GM19025 (cell line): ENCODE measurements at regions not wholly inside any gene's neighbourhood (a gene's known extent, or its start where the extent isn't known, plus 50 kb on each side); places are given as distances from the start of the nearest gene placed in this dataset.

ENCODE experiments used
- ATAC-seq: cut with Tn5 transposase; IDR thresholded peaks from one replicate; pipeline ENCODE4 v1.9.1; 2021; ENCODE audit warnings: mild to moderate bottlenecking, low read depth, moderate library complexity; ENCODE audit not compliant: unreplicated experiment

DNA sequence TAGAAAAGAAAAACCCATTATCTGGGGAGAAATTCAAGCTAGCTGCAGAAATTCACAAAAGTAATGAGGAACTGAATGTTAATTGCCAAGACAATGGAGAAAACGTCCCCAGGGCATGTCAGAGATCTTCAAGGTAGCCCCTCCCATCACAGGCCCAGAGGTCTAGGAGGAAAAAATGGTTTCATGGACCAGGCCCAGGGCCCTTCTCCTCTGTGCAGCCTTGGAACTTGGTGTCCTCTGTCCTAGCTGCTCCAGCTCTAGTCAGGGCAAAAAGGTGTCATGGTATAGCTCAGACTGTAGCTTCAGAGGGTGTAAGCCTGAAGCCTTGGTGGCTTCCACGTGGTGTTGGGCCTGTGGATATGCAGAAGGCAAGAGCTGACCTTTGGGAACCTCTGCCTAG lies 411.8 kb downstream of the ADRA2A start:
- no peak for ATAC-seq

- ATAC-seq = no peak
These were observed 414.3 kb downstream of the ADRA2A start for GRCh38 chr10:111491154-111491553.

- ATAC-seq = no peak
These were observed 416.3 kb downstream of the ADRA2A start for GRCh38 chr10:111493024-111493625.

DNA sequence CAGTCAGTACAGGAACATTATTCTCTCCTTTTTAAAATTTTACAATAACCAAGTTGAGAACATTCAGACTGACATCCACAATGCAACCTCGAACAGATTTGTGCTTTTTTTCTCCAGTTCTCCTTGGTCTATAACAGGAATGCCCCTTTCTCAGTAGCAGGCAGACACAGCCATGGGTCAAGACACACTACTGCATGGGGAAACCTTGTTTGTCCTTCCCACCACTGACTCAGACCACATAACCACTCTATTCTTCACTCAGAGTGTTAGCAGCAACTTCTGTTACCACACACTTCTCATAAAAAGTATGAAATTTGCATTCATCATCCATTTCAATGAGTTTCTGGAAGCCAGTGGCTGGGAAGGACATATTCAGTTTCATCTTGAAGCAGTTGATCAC lies 421.7 kb downstream of the ADRA2A start:
- ATAC-seq = no peak

GRCh38 chr10:111504376-111504775 lies 427.5 kb downstream of the ADRA2A start:
- ATAC-seq = no peak

GRCh38 chr10:111506266-111507034 lies 429.6 kb downstream of the ADRA2A start:
- no peak for ATAC-seq

GRCh38 chr10:111511751-111512150 lies 434.9 kb downstream of the ADRA2A start:
- no peak for ATAC-seq

GRCh38 chr10:111515264-111515663 lies 438.4 kb downstream of the ADRA2A start:
- no peak for ATAC-seq

GRCh38 chr10:111515706-111516105 lies 438.9 kb downstream of the ADRA2A start:
- ATAC-seq = no peak

DNA sequence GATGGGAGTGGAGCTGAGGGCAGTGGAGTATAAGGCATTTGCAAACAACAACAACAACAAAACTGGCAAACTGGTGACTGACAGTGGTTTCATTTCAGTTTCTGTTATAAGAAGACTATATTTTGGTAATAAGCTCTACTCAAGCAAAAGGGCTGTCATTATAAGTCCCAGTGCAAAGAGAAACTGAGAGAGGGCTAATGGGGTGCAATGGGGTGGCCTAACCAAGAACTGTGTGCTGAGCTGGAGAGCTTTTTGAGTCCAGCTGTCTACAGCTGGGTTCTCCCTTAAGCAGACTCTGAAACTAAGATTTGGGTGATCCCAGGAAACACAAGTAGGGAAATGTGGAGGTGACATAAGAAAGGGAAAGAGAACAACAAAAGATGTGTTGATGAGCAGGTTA lies 439.3 kb downstream of the ADRA2A start:
- no peak for ATAC-seq

GRCh38 chr10:111522141-111522540 lies 445.3 kb downstream of the ADRA2A start:
- ATAC-seq = no peak

- ATAC-seq = no peak
These were observed 445.7 kb downstream of the ADRA2A start for GRCh38 chr10:111522551-111522950.

DNA sequence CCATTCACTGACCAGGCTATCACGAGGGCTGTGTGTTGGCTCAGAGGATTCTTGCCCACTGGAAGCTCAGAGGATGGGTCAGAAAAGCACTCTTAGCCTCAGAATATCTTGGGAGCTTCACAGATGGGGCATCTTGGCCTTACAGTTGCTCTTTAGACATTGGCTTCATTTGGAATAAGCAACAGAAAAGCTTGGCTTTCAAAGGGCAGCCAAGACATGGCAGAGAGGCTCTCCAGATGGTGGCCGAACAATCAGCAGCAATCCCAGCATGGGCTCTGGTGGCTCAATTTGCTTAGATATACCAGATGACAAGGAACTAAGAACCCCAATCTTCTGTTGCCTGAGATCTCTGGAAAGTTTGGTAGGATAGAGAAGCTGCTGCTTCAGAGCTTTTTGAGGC lies 446.2 kb downstream of the ADRA2A start:
- no peak for ATAC-seq

DNA sequence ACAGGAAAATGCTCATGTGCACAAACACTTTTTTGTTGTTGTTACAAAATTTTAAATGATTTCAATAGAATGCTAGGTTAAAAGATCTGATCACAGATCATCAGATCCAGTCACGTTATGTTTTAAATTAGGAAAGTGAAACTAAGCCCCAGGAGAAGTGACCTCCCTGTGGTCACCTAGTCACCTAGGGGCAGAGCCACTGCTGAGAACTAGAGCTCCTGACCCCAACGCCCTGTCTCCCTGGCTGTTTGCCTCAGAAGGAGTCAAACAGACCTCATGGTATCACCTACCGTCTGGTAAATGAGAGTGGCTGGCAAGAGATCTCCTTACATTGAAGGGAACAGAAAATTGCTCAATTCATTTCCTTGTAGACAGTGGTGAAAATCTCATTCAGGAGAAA lies 447.3 kb downstream of the ADRA2A start:
- ATAC-seq = no peak

DNA sequence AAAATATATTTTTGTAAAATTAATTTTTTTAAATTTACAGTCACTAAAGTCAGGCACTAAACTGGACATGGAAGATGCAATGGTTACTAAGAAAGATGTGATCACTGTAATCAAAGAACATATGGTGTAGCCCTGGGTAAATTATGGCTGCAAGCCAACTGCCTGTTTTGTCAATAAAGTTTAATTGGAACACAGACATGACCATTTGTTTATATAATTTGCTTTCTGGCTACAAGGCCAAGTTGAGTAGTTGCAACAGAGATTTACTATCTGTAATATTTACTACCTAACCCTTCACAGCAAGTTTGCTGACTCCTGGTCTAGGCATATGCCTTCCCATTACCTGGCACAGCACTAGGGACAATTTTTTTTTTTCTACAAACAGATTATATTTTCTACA lies 448.9 kb downstream of the ADRA2A start:
- ATAC-seq = no peak

- ATAC-seq = no peak
These were observed 454.9 kb downstream of the ADRA2A start for GRCh38 chr10:111531690-111532089.

DNA sequence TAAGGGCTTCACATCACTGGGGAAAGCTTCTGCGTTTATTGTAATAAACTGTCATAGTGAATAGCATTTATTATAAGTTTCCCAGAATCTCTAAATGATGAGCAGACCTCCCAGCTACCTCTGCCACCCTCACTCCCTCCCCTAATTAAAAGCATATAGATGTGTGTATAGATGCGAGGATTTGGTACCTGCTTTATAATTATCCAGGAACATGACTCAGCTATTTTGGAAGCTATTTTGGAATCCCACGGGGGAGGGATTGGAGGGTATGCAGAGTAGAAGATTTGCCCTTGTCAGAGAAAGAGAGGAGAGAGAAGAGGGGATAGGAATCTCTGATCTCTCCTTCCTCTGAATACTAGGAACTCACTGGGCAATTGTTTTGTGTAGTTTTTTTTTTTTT lies 455.3 kb downstream of the ADRA2A start:
- ATAC-seq = no peak

DNA sequence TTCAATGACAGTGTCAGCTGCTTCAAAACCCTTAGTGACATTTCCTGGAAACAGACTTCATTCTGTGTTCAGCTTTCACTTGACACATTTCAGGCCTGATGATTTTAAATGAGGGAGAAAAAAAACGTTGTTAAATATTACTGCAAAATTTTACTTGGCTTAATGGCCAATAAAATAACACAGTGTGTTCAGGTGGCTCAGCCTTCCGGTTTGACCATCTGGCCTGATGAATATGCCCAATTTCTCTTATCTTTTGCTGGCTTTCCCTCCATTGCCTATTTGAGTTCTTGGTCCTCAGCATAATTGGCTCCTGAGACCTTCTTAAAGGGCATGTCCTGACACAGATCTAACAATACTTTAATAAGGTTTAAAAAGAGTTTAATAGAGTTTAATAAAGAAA lies 462.4 kb downstream of the ADRA2A start:
- no peak for ATAC-seq

DNA sequence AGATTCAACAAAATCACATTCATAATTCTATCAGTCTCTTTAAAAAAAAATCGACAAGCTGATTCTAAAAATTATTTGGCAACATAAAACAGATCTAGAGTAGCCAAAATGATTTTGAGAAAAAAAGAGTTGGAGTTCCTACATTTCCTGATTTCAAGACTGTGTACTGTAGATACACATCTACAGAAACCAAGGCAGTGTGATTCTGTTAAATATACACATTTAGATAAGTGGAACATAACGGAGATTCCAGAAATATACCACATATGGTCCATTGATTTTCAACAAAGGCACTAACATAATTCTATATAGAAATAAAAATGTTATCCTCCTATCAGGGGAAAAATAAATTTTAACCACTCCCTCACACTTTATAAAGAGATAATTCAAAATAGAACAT lies 467.0 kb downstream of the ADRA2A start:
- ATAC-seq = no peak

DNA sequence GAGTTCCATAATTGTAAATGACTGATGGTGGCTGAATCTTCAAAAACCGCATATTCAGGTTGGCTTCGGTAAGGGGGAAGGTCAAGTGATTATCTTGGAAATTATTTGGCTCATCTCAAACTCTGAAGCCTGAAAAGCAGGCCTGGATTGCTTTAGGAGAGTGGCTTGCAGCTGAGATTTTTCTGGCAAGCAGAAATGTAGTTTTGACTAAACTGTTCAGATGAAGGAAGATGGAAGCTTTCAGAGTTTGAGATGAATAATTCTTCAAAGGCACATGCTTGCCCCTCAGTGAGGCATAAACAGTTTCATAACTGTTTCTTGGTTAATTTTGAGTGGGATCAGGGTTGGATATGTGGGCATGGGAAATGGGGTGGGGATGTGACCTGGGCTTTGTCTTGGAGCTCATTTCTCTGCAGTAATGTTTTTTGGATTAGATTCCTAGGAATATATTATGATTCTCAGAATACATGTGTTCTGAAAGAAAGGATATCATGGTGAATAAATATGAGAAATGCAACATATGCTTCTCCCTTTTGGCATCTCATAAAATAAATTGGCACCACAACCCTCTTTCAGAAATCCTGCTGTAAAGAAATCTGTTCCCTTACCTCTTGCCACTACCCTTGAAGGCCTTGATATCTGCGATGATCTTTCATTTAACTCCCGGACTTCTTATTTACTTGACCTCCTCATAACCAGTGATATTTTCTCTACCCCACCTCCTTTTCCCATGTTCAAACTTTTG lies 469.2 kb downstream of the ADRA2A start:
- no peak for ATAC-seq

DNA sequence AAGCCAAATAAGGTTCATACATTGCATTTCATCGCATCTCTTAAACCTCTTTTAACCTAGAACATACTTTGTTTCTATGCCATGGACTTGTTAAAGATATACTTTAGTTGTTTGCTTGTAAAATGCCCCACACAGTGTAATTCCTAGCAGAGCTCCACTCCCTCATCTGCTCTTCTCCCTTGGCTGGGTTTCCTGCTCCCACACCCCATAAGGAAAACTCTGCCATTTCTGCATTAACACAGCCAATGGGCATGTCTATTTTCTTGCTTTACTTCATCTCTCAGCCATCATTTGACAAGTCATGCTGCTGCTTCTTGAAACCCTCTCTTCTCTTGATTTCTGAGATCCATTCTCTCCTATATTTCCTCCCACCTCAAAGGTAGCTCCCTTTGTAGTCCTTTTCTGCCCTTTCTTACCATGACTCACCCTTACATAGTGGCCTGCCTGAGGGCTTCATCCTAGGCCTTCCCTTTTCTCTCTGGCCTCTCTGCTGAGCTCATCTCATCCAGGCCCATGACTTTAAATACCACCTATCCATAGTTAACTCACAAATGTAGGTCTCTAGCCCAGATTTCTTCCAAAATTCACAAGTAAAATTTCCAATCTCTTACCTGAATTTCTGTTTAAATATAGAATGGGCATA lies 471.4 kb downstream of the ADRA2A start:
- ATAC-seq = no peak
